ENCODE measurements at regions not wholly inside any gene's neighbourhood (a gene's known extent, or its start where the extent isn't known, plus 50 kb on each side); places are given as distances from the start of the nearest gene placed in this dataset.

- Mint-ChIP-seq H3K9me3 (no peaks in the 10 kb centered on the region), H3K27ac (no peak overlapping the region), H3K4me1 (no peaks in the 10 kb centered on the region), H3K36me3 (ENCODE audit: low read depth) (no peaks in the 10 kb centered on the region), H3K4me3 (no peak overlapping the region), H3K27me3 (no peaks in the 10 kb centered on the region)
- ChIA-PET POLR2A (no interaction called here), CTCF (no interaction called here)
- intact Hi-C loops (cut with micrococcal nuclease): no loop called here
- ATAC-seq (ENCODE audit: low read depth) (no peak), DNase-seq (no peak)
- TF ChIP-seq CTCF (IDR thresholded peaks at IDR 0.05): no peak
Measured at GRCh38 chr4:30783751-30784150, 63.6 kb downstream of the PCDH7 start.

- H3K27me3 Mint-ChIP-seq: no peaks in the 10 kb centered on the region
- no peaks in the 10 kb centered on the region for H3K4me1 Mint-ChIP-seq
- DNase-seq (no peak), ATAC-seq (ENCODE audit: low read depth) (no peak)
- no peak overlapping the region for H3K27ac Mint-ChIP-seq
- no peaks in the 10 kb centered on the region for H3K36me3 Mint-ChIP-seq (ENCODE audit: low read depth)
- no peaks in the 10 kb centered on the region for H3K9me3 Mint-ChIP-seq
- POLR2A ChIA-PET: no interaction called here
- intact Hi-C loops (cut with micrococcal nuclease): no loop called here
- no peak for TF ChIP-seq CTCF (IDR thresholded peaks at IDR 0.05)
- CTCF ChIA-PET: no interaction called here
- no peak overlapping the region for H3K4me3 Mint-ChIP-seq
Measured at GRCh38 chr4:30789219-30789671, 69.1 kb downstream of the PCDH7 start.

GRCh38 chr4:30790123-30790522 is 70.0 kb downstream of the PCDH7 start:
- ChIA-PET POLR2A (no interaction called here), CTCF (no interaction called here)
- no peaks in the 10 kb centered on the region for H3K27me3 Mint-ChIP-seq
- H3K4me1 Mint-ChIP-seq: no peaks in the 10 kb centered on the region
- intact Hi-C loops (cut with micrococcal nuclease): no loop called here
- TF ChIP-seq CTCF (IDR thresholded peaks at IDR 0.05): no peak
- no peak for ATAC-seq (ENCODE audit: low read depth)
- H3K36me3 Mint-ChIP-seq (ENCODE audit: low read depth): no peaks in the 10 kb centered on the region
- no peak overlapping the region for H3K27ac Mint-ChIP-seq
- DNase-seq: no peak
- H3K9me3 Mint-ChIP-seq: no peaks in the 10 kb centered on the region
- no peak overlapping the region for H3K4me3 Mint-ChIP-seq

- Mint-ChIP-seq H3K27ac (no peak overlapping the region), H3K4me1 (no peaks in the 10 kb centered on the region), H3K27me3 (no peaks in the 10 kb centered on the region), H3K9me3 (no peaks in the 10 kb centered on the region), H3K4me3 (no peak overlapping the region), H3K36me3 (ENCODE audit: low read depth) (no peaks in the 10 kb centered on the region)
- ChIA-PET CTCF (no interaction called here), POLR2A (no interaction called here)
- TF ChIP-seq CTCF (IDR thresholded peaks at IDR 0.05): no peak
- ATAC-seq (ENCODE audit: low read depth) (no peak), DNase-seq (no peak)
- intact Hi-C loops (cut with micrococcal nuclease): no loop called here
Measured at GRCh38 chr4:30790998-30791397, 70.8 kb downstream of the PCDH7 start.

- no peak for DNase-seq
- ChIA-PET CTCF (no interaction called here), POLR2A (no interaction called here)
- no peak overlapping the region for H3K27ac Mint-ChIP-seq
- no peak overlapping the region for H3K4me3 Mint-ChIP-seq
- intact Hi-C loops (cut with micrococcal nuclease): no loop called here
- no peak for ATAC-seq (ENCODE audit: low read depth)
- H3K9me3 Mint-ChIP-seq: no peaks in the 10 kb centered on the region
- no peaks in the 10 kb centered on the region for H3K4me1 Mint-ChIP-seq
- no peaks in the 10 kb centered on the region for H3K27me3 Mint-ChIP-seq
- TF ChIP-seq CTCF (IDR thresholded peaks at IDR 0.05): no peak
- no peaks in the 10 kb centered on the region for H3K36me3 Mint-ChIP-seq (ENCODE audit: low read depth)
Measured at GRCh38 chr4:30792601-30793000, 72.4 kb downstream of the PCDH7 start.

Data from activated B cell treated with CpG ODN at 0.5 μM for 24 hours (primary cell).